Activated CD8-positive, alpha-beta memory T cell treated with anti-CD3 and anti-CD28 coated beads, Interleukin-2, amount 10 ng/mL, durations not matched to agents 7 days and 5 days (primary cell): ENCODE measurements at regions not wholly inside any gene's neighbourhood (a gene's known extent, or its start where the extent isn't known, plus 50 kb on each side); places are given as distances from the start of the nearest gene placed in this dataset.

Experiments
- ATAC-seq: fragments of 150-1000 bp; cut with Tn5 transposase; one replicate; pipeline ENCODE4 v1.10.0; 2021; ENCODE audit warnings: moderate library complexity
- CTCF ChIA-PET: fragments of 350-600 bp; sonication (Branson Sonifier 250); formaldehyde crosslinking; loops from one replicate; lab custom pipeline; 2021; ENCODE audit warnings: antibody characterized with exemption; lab: Charles Lee
- DNase-seq: peaks from one replicate; pipeline ENCODE4 v3.0.0-alpha.2; 2020
- H3K27ac Mint-ChIP-seq: one replicate; pipeline ENCODE4 v1.8.0; 2021; ENCODE audit warnings: mild to moderate bottlenecking, mixed read lengths
- H3K27me3 Mint-ChIP-seq: one replicate; pipeline ENCODE4 v1.8.0; 2021; ENCODE audit warnings: mixed read lengths
- H3K36me3 Mint-ChIP-seq: one replicate; pipeline ENCODE4 v1.8.0; 2021; ENCODE audit warnings: mild to moderate bottlenecking, mixed read lengths
- H3K4me1 Mint-ChIP-seq: one replicate; pipeline ENCODE4 v1.8.0; 2021; ENCODE audit warnings: mixed read lengths
- H3K4me3 Mint-ChIP-seq: one replicate; pipeline ENCODE4 v1.8.0; 2021; ENCODE audit warnings: mild to moderate bottlenecking, moderate library complexity, mixed read lengths
- H3K9me3 Mint-ChIP-seq: one replicate; pipeline ENCODE4 v1.8.0; 2022; ENCODE audit warnings: low read depth, mixed read lengths

GRCh38 chr13:76463314-76463713 is 422.9 kb downstream of the KCTD12 start:
- Mint-ChIP-seq H3K27ac (no peak overlapping the region), H3K4me1 (no peaks in the 10 kb centered on the region), H3K4me3 (no peak overlapping the region), H3K27me3 (no peaks in the 10 kb centered on the region), H3K36me3 (no peaks in the 10 kb centered on the region), H3K9me3 (no peaks in the 10 kb centered on the region)
- ATAC-seq (no peak), DNase-seq (no peak)
- CTCF ChIA-PET: no interaction called here

- DNase-seq (no peak), ATAC-seq (no peak)
- H3K4me1 Mint-ChIP-seq: no peaks in the 10 kb centered on the region
- no peak overlapping the region for H3K27ac Mint-ChIP-seq
- CTCF ChIA-PET: interaction anchor here (1.4 kb wide), 1 partner anchor 12 kb away, joined by 5 read pairs; no protein-coding TSS in a partner anchor
- H3K9me3 Mint-ChIP-seq: no peaks in the 10 kb centered on the region
- H3K36me3 Mint-ChIP-seq: no peaks in the 10 kb centered on the region
- H3K27me3 Mint-ChIP-seq: no peaks in the 10 kb centered on the region
- H3K4me3 Mint-ChIP-seq: no peak overlapping the region
Measured at GRCh38 chr13:76461999-76462398, 424.2 kb downstream of the KCTD12 start.

- no peaks in the 10 kb centered on the region for H3K9me3 Mint-ChIP-seq
- no peak overlapping the region for H3K27ac Mint-ChIP-seq
- DNase-seq: no peak
- no peaks in the 10 kb centered on the region for H3K4me1 Mint-ChIP-seq
- ATAC-seq: no peak
- CTCF ChIA-PET: interaction anchor here (1.4 kb wide), 1 partner anchor 12 kb away, joined by 5 read pairs; no protein-coding TSS in a partner anchor
- no peaks in the 10 kb centered on the region for H3K36me3 Mint-ChIP-seq
- no peak overlapping the region for H3K4me3 Mint-ChIP-seq
- no peaks in the 10 kb centered on the region for H3K27me3 Mint-ChIP-seq
Measured at GRCh38 chr13:76461484-76461883, 424.7 kb downstream of the KCTD12 start.

DNA sequence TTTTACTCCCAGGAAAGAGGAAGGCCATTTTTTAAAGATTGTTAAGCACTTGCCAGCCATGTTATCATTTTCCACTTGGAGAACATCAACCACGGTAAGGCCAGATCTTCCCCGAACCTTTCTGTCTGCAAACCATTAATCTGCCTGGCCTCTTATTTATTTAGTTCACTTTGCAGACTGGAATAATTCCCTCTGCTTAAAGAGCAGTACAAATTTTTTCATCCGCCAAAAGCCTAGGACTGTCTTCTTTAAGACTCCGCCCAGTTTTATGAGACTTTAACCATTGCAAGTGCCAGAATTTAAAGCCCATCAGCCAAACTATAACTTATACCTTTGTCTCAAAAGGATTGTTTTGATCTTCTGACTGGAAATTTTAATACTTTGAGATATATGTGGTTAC is 426.3 kb downstream of the KCTD12 start:
- no peak overlapping the region for H3K27ac Mint-ChIP-seq
- no peak overlapping the region for H3K4me3 Mint-ChIP-seq
- ATAC-seq (no peak), DNase-seq (no peak)
- CTCF ChIA-PET: no interaction called here
- H3K36me3 Mint-ChIP-seq: no peaks in the 10 kb centered on the region
- H3K27me3 Mint-ChIP-seq: no peaks in the 10 kb centered on the region
- H3K4me1 Mint-ChIP-seq: no peaks in the 10 kb centered on the region
- H3K9me3 Mint-ChIP-seq: no peaks in the 10 kb centered on the region

- Mint-ChIP-seq H3K9me3 (peaks cover 3% of the 10 kb centered on the region), H3K27me3 (no peaks in the 10 kb centered on the region), H3K4me1 (no peaks in the 10 kb centered on the region), H3K27ac (no peak overlapping the region), H3K4me3 (no peak overlapping the region), H3K36me3 (no peaks in the 10 kb centered on the region)
- ATAC-seq (no peak), DNase-seq (no peak)
- CTCF ChIA-PET: interaction anchor here (1.2 kb wide), 1 partner anchor 18 kb away, joined by 3 read pairs; no protein-coding TSS in a partner anchor
Measured at GRCh38 chr13:76455960-76456359, 430.2 kb downstream of the KCTD12 start.

DNA sequence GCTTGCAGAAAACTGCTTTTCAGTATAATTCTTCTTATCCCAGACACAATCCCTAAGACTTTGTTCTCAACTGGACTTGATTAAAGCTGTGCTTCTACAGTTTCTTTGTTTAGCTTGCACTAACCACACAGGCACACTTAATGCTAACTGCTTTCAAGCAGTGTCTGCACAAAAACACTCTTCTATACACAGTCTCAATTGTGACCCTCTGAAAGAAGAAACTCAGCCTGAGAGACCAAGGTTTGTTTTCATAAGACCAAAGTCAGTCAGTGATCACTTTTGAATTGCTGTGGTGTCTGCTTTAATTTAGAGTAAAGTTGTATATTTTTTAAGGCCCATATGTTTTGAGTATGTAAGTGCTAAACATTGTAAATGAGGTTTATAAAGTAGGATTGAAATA is 431.2 kb downstream of the KCTD12 start:
- H3K36me3 Mint-ChIP-seq: no peaks in the 10 kb centered on the region
- ATAC-seq (no peak), DNase-seq (no peak)
- H3K27me3 Mint-ChIP-seq: no peaks in the 10 kb centered on the region
- no peaks in the 10 kb centered on the region for H3K4me1 Mint-ChIP-seq
- CTCF ChIA-PET: no interaction called here
- H3K27ac Mint-ChIP-seq: no peak overlapping the region
- H3K4me3 Mint-ChIP-seq: no peak overlapping the region
- peaks cover 3% of the 10 kb centered on the region for H3K9me3 Mint-ChIP-seq

- CTCF ChIA-PET: no interaction called here
Measured at GRCh38 chr13:76449716-76450115, 436.5 kb downstream of the KCTD12 start.

DNA sequence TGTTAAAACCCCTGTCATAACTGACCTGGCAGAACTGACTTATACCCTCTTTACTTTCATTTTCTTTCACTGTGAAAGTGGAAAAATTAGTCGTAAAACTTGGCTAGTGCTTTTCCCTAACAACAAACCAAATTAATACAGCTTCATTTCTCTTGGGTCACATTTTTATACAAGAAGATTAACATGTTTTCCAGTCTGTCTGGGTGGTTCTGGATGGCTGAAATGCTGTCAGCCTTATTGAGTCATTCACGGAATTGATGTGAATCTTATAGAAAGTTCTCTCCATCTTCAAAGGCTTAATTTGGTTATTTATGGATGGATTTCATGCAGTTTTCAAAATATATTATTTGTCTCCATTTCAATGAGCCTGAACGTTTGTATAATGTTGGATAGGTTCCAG is 440.0 kb downstream of the KCTD12 start:
- DNase-seq (no peak), ATAC-seq (no peak)
- Mint-ChIP-seq H3K4me1 (no peaks in the 10 kb centered on the region), H3K4me3 (no peak overlapping the region), H3K9me3 (peaks cover 4% of the 10 kb centered on the region), H3K27me3 (no peaks in the 10 kb centered on the region), H3K36me3 (no peaks in the 10 kb centered on the region), H3K27ac (no peak overlapping the region)
- CTCF ChIA-PET: no interaction called here

More at GRCh38 chr13:76449716-76450115, 436.5 kb downstream of the KCTD12 start:
- Mint-ChIP-seq H3K4me1 (no peaks in the 10 kb centered on the region), H3K36me3 (no peaks in the 10 kb centered on the region), H3K4me3 (no peak overlapping the region), H3K27me3 (no peaks in the 10 kb centered on the region), H3K27ac (no peak overlapping the region), H3K9me3 (peaks cover 3% of the 10 kb centered on the region)
- no peak for ATAC-seq
- no peak for DNase-seq

DNA sequence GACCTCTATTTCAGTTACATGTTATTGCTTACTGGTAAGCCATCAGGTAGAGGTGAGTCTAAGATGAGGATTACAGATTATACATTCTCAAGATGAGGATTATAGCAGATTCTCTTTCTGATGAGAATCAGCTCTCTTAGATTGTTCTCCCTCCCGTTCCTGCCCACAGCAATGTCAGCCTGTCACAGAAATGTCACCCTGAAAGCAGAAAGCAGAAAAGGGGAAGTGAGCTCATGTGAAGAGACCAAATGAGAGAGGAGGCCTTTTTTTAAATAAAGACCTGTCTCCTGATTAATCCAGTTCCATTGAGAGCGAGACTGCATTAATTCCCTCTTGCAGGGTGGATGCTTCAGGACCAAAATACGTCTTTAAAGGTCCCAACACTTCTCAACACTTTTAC is 445.6 kb downstream of the KCTD12 start:
- H3K36me3 Mint-ChIP-seq: no peaks in the 10 kb centered on the region

GRCh38 chr13:76439546-76439945 is 446.7 kb downstream of the KCTD12 start:
- H3K36me3 Mint-ChIP-seq: no peaks in the 10 kb centered on the region
- H3K27ac Mint-ChIP-seq: no peak overlapping the region
- no peak overlapping the region for H3K4me3 Mint-ChIP-seq
- peaks cover 4% of the 10 kb centered on the region for H3K9me3 Mint-ChIP-seq
- H3K27me3 Mint-ChIP-seq: no peaks in the 10 kb centered on the region
- no peak for ATAC-seq
- CTCF ChIA-PET: no interaction called here
- no peaks in the 10 kb centered on the region for H3K4me1 Mint-ChIP-seq
- no peak for DNase-seq

More for the DNA sequence above, 445.6 kb downstream of the KCTD12 start:
- no peak overlapping the region for H3K27ac Mint-ChIP-seq
- H3K27me3 Mint-ChIP-seq: no peaks in the 10 kb centered on the region
- H3K4me1 Mint-ChIP-seq: no peaks in the 10 kb centered on the region
- no peak for ATAC-seq
- H3K4me3 Mint-ChIP-seq: no peak overlapping the region
- DNase-seq: no peak
- H3K9me3 Mint-ChIP-seq: peaks cover 4% of the 10 kb centered on the region
- CTCF ChIA-PET: no interaction called here

DNA sequence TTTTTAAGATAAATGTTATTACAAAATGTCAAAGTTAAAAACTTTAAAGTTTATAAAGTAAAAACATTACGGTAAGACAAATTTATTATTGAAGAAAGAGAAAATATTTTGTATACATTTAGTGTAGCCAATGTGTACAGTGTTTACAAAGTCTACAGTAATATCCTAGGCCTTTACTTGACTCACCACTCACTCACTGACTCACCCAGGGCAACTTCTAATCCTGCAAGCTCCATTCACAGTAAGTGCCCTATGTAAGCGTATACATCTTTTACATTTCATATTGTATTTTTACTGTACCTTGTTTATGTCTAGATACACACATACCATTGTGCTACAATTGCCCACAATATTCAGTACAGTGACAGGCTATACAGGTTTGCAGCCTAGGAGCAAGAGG is 448.2 kb downstream of the KCTD12 start:
- CTCF ChIA-PET: no interaction called here
- ATAC-seq: no peak
- H3K36me3 Mint-ChIP-seq: no peaks in the 10 kb centered on the region
- no peak for DNase-seq
- no peak overlapping the region for H3K27ac Mint-ChIP-seq
- H3K27me3 Mint-ChIP-seq: no peaks in the 10 kb centered on the region
- H3K4me1 Mint-ChIP-seq: no peaks in the 10 kb centered on the region
- H3K4me3 Mint-ChIP-seq: no peak overlapping the region
- H3K9me3 Mint-ChIP-seq: peaks cover under 1% of the 10 kb centered on the region

- no peak for ATAC-seq
- Mint-ChIP-seq H3K9me3 (no peaks in the 10 kb centered on the region), H3K4me3 (no peak overlapping the region), H3K27ac (no peak overlapping the region), H3K4me1 (no peaks in the 10 kb centered on the region), H3K36me3 (no peaks in the 10 kb centered on the region), H3K27me3 (no peaks in the 10 kb centered on the region)
- CTCF ChIA-PET: no interaction called here
- DNase-seq: no peak
Measured at GRCh38 chr13:76425935-76426334, 460.3 kb downstream of the KCTD12 start.

- DNase-seq (no peak), ATAC-seq (no peak)
- no peak overlapping the region for H3K27ac Mint-ChIP-seq
- no peaks in the 10 kb centered on the region for H3K9me3 Mint-ChIP-seq
- H3K4me3 Mint-ChIP-seq: no peak overlapping the region
- H3K36me3 Mint-ChIP-seq: no peaks in the 10 kb centered on the region
- H3K27me3 Mint-ChIP-seq: no peaks in the 10 kb centered on the region
- CTCF ChIA-PET: no interaction called here
- H3K4me1 Mint-ChIP-seq: no peaks in the 10 kb centered on the region
Measured at GRCh38 chr13:76421011-76421410, 465.2 kb downstream of the KCTD12 start.

GRCh38 chr13:76418404-76418803 is 467.8 kb downstream of the KCTD12 start:
- no peak overlapping the region for H3K4me3 Mint-ChIP-seq
- no peak overlapping the region for H3K27ac Mint-ChIP-seq
- no peaks in the 10 kb centered on the region for H3K27me3 Mint-ChIP-seq
- no peaks in the 10 kb centered on the region for H3K4me1 Mint-ChIP-seq
- no peaks in the 10 kb centered on the region for H3K36me3 Mint-ChIP-seq
- no peaks in the 10 kb centered on the region for H3K9me3 Mint-ChIP-seq
- CTCF ChIA-PET: no interaction called here
- ATAC-seq (no peak), DNase-seq (no peak)

GRCh38 chr13:76414320-76414719 is 471.9 kb downstream of the KCTD12 start:
- Mint-ChIP-seq H3K9me3 (no peaks in the 10 kb centered on the region), H3K27ac (no peak overlapping the region), H3K27me3 (no peaks in the 10 kb centered on the region)

More at GRCh38 chr13:76414320-76414719, 471.9 kb downstream of the KCTD12 start:
- Mint-ChIP-seq H3K4me1 (no peaks in the 10 kb centered on the region), H3K4me3 (no peak overlapping the region), H3K36me3 (no peaks in the 10 kb centered on the region)
- no peak for ATAC-seq
- no peak for DNase-seq
- CTCF ChIA-PET: no interaction called here
